ENCODE measurements at regions not wholly inside any gene's neighbourhood (a gene's known extent, or its start where the extent isn't known, plus 50 kb on each side); places are given as distances from the start of the nearest gene placed in this dataset.

- ChIA-PET CTCF (no interaction called here), POLR2A (no interaction called here)
- DNase-seq (ENCODE audit: extremely low spot score): no peak
- TF ChIP-seq CTCF (IDR thresholded peaks at IDR 0.05; ENCODE audit: control extremely low read depth, extremely low read depth, low read depth, missing control alignments): no peak
Measured at GRCh38 chr1:60709426-60709825, 372.9 kb upstream of the NFIA start.

GRCh38 chr1:60705026-60705425 lies 377.3 kb upstream of the NFIA start:
- no peak for TF ChIP-seq CTCF (IDR thresholded peaks at IDR 0.05; ENCODE audit: control extremely low read depth, extremely low read depth, low read depth, missing control alignments)
- POLR2A ChIA-PET: no interaction called here
- CTCF ChIA-PET: no interaction called here
- no peak for DNase-seq (ENCODE audit: extremely low spot score)

- CTCF ChIA-PET: no interaction called here
- POLR2A ChIA-PET: no interaction called here
- DNase-seq (ENCODE audit: extremely low spot score): no peak
- TF ChIP-seq CTCF (IDR thresholded peaks at IDR 0.05; ENCODE audit: control extremely low read depth, extremely low read depth, low read depth, missing control alignments): no peak
Measured at GRCh38 chr1:60703155-60703554, 379.2 kb upstream of the NFIA start.

- ChIA-PET CTCF (interaction anchor here (1.5 kb wide), 1 partner anchor 11 kb away, joined by 4 read pairs; no protein-coding TSS in a partner anchor), POLR2A (no interaction called here)
- no peak for DNase-seq (ENCODE audit: extremely low spot score)
- TF ChIP-seq CTCF (IDR thresholded peaks at IDR 0.05; ENCODE audit: control extremely low read depth, extremely low read depth, low read depth, missing control alignments): no peak
Measured at GRCh38 chr1:60699325-60699724, 383.0 kb upstream of the NFIA start.

GRCh38 chr1:60697204-60697994 lies 385.0 kb upstream of the NFIA start:
- no peak for TF ChIP-seq CTCF (IDR thresholded peaks at IDR 0.05; ENCODE audit: control extremely low read depth, extremely low read depth, low read depth, missing control alignments)
- ChIA-PET CTCF (no interaction called here), POLR2A (no interaction called here)
- no peak for DNase-seq (ENCODE audit: extremely low spot score)

- DNase-seq (ENCODE audit: extremely low spot score): no peak
- ChIA-PET CTCF (no interaction called here), POLR2A (no interaction called here)
- TF ChIP-seq CTCF (IDR thresholded peaks at IDR 0.05; ENCODE audit: control extremely low read depth, extremely low read depth, low read depth, missing control alignments): no peak
Measured at GRCh38 chr1:60696512-60696911, 385.8 kb upstream of the NFIA start.
